Vagina (tissue), 2 donors: ENCODE measurements at regions not wholly inside any gene's neighbourhood (a gene's known extent, or its start where the extent isn't known, plus 50 kb on each side); places are given as distances from the start of the nearest gene placed in this dataset.

ENCODE experiments used
- CTCF ChIP-seq, 3 experiments: fragments of 450-650 bp in 2 of 3; fragments of 200-600 bp in 1 of 3; sonication (generic) in 1 of 3; IDR thresholded peaks; one replicate each; pipeline ENCODE4 v1.5.1; 2017 to 2019; ENCODE audit warnings: antibody characterized with exemption in 3 of 3, mild to moderate bottlenecking in 2 of 3, moderate library complexity in 2 of 3
- POLR2A ChIP-seq, 2 donors: fragments of 450-650 bp; IDR thresholded peaks; one replicate each; pipeline ENCODE4 v1.6.1; 2017; ENCODE audit warnings: antibody characterized with exemption in 2 of 2, mild to moderate bottlenecking in 2 of 2, moderate library complexity in 2 of 2
- POLR2AphosphoS5 ChIP-seq, 2 donors: sonication (generic); formaldehyde crosslinking; IDR thresholded peaks; one replicate each; pipeline ENCODE4 v1.9.0; 2017; ENCODE audit warnings: antibody characterized with exemption in 2 of 2, mild to moderate bottlenecking in 2 of 2, low read depth in 1 of 2; ENCODE audit not compliant: insufficient read depth in 1 of 2

- TF ChIP-seq POLR2A (IDR thresholded peaks at IDR 0.05), result no peak
- TF ChIP-seq CTCF (IDR thresholded peaks at IDR 0.05), result no peak
- no peak for TF ChIP-seq POLR2AphosphoS5 (IDR thresholded peaks at IDR 0.05; ENCODE audit: insufficient read depth in 1 of 2, low read depth in 1 of 2)
Observed at GRCh38 chr11:27926486-27926885, 181.5 kb downstream of the KIF18A start.
